H1 (cell line): ENCODE measurements at regions not wholly inside any gene's neighbourhood (a gene's known extent, or its start where the extent isn't known, plus 50 kb on each side); places are given as distances from the start of the nearest gene placed in this dataset.

Source experiments
- E2F6 ChIP-seq: IDR thresholded peaks from 2 replicates; pipeline ENCODE4 v1.6.1; 2012; ENCODE audit warnings: inconsistent platforms
- KDM5A ChIP-seq: fragments of 200-600 bp; IDR thresholded peaks from 2 replicates; pipeline ENCODE4 v1.7.1; 2012; ENCODE audit warnings: mild to moderate bottlenecking, low read length, inconsistent platforms, mixed read lengths
- POLR2AphosphoS5 ChIP-seq: IDR thresholded peaks from 2 replicates; pipeline ENCODE4 v1.6.1; 2011; ENCODE audit warnings: low read depth, low read length
- RXRA ChIP-seq: IDR thresholded peaks from 2 replicates; pipeline ENCODE4 v1.6.1; 2011; ENCODE audit warnings: low read depth, mild to moderate bottlenecking, low read length, moderate library complexity; ENCODE audit not compliant: insufficient read depth

GRCh38 chrX:40177489-40177888 is 79.7 kb upstream of the BCOR start (continued):
- TF ChIP-seq RXRA (no peak), POLR2AphosphoS5 (no peak), E2F6 (no peak), KDM5A (no peak)
